GM18507 (cell line): ENCODE measurements at regions not wholly inside any gene's neighbourhood (a gene's known extent, or its start where the extent isn't known, plus 50 kb on each side); places are given as distances from the start of the nearest gene placed in this dataset.
"Not testable (repeated sequence)": the region's sequence is repeated elsewhere in the genome, so short reads cannot be mapped to it uniquely, and the experiment has no call there.

Experiments
- DNase-seq: peaks from one replicate; pipeline ENCODE4 v3.0.0; 2011; ENCODE audit warnings: low read depth; ENCODE audit not compliant: insufficient read length; ENCODE audit errors: extremely low spot score
- FAIRE-seq: peaks from 2 replicates; lab custom pipeline; 2011; peaks lifted over from hg19 to GRCh38; lab: Jason Lieb, UNC

- DNase-seq (no peak), FAIRE-seq (no peak)
Observed at GRCh38 chr4:23956601-23957364, 66.9 kb upstream of the PPARGC1A start.

GRCh38 chr4:23952258-23952657 lies 62.4 kb upstream of the PPARGC1A start:
- FAIRE-seq: no peak
- no peak for DNase-seq

GRCh38 chr4:23947826-23948225 lies 58.0 kb upstream of the PPARGC1A start:
- FAIRE-seq (no peak), DNase-seq (no peak)

GRCh38 chr4:23946299-23946698 lies 56.5 kb upstream of the PPARGC1A start:
- FAIRE-seq (no peak), DNase-seq (no peak)

- FAIRE-seq: no peak
- no peak for DNase-seq
Observed at GRCh38 chr4:23945451-23946017, 55.7 kb upstream of the PPARGC1A start.

- FAIRE-seq, DNase-seq: not testable (repeated sequence)
Observed at GRCh38 chr4:23944556-23944955, 54.7 kb upstream of the PPARGC1A start.

DNA sequence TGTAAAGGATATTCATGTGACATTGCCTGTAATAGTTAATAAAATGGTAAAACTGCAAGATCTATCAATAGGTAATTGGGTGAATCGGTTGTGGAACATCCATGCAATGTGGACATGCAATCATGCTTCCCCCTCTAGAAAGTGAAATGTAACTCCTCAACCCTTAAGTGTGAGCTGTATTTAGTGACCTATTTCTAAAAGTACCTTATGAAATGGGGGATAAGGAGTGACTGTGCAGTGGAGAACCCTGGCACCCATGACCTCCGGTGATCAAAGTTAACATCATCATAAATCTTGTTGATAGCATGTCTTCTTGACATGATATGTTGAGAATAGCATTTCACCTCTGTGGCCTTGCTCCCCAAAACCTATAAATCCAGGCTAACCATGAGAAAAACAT lies 53.6 kb upstream of the PPARGC1A start:
- FAIRE-seq: no peak
- no peak for DNase-seq

GRCh38 chr4:23942471-23942870 lies 52.6 kb upstream of the PPARGC1A start:
- no peak for DNase-seq
- no peak for FAIRE-seq
